OCI-LY3 (cell line): ENCODE measurements at regions not wholly inside any gene's neighbourhood (a gene's known extent, or its start where the extent isn't known, plus 50 kb on each side); places are given as distances from the start of the nearest gene placed in this dataset.

Experiments used
- EZH2phosphoT487 ChIP-seq: fragments of 200-600 bp; shearing (Covaris generic); IDR thresholded peaks from 2 replicates; pipeline ENCODE4 v1.6.1; 2018; ENCODE audit warnings: antibody characterized with exemption, mixed run types, low read depth
- TF ChIP-seq, protein P1 (sequence below): fragments of 200-600, 300-600 bp; sonication (generic); IDR thresholded peaks from 2 replicates; pipeline ENCODE4 v1.5.1; 2014; ENCODE audit warnings: antibody characterized with exemption, low read length, low read depth

DNA sequence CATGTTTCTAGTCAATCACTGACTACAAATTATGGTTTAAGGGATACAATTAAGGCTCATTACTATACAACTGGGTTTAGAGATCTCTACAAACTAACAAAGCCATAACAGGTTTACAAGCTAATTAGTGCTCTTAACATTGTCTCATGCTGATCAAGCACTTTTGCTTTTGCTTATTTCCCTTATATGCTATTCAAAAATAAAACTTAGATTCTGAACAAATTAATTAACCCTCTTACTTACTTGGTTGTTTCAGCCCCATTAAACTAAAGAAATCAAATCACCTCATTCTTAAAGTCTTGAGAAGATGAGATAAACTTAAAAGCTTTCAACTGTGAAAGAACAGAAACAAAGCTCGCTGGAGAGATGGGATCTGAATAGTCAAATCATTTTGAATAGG lies 2024.5 kb upstream of the ADGRL3 start:
- no peak for TF ChIP-seq EZH2phosphoT487
- TF ChIP-seq, protein P1, sequence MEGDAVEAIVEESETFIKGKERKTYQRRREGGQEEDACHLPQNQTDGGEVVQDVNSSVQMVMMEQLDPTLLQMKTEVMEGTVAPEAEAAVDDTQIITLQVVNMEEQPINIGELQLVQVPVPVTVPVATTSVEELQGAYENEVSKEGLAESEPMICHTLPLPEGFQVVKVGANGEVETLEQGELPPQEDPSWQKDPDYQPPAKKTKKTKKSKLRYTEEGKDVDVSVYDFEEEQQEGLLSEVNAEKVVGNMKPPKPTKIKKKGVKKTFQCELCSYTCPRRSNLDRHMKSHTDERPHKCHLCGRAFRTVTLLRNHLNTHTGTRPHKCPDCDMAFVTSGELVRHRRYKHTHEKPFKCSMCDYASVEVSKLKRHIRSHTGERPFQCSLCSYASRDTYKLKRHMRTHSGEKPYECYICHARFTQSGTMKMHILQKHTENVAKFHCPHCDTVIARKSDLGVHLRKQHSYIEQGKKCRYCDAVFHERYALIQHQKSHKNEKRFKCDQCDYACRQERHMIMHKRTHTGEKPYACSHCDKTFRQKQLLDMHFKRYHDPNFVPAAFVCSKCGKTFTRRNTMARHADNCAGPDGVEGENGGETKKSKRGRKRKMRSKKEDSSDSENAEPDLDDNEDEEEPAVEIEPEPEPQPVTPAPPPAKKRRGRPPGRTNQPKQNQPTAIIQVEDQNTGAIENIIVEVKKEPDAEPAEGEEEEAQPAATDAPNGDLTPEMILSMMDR = no peak
